ENCODE measurements at regions not wholly inside any gene's neighbourhood (a gene's known extent, or its start where the extent isn't known, plus 50 kb on each side); places are given as distances from the start of the nearest gene placed in this dataset.

DNA sequence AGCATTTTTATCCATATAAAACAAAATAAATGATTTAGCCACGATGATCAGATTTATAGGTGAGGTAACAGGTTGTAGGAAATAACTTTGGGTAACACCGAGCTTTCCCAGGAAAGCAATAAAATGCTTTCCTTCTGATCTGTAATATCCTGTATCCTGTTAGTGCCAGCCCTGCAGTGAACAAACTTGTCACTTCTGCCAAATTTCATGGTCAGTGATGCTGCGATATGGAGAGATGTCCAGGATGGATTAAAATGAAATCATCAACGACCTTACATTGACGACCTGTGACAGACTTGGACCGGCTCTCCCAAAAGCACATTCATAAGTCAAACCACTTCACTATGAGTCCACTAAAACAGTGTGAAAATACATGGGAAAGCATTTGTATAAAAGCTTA lies 608.0 kb upstream of the NRP1 start:
- Histone ChIP-seq H3K27ac (no peak overlapping the region), H3K4me1 (peaks cover 0 to 8% (median 4%) of the 10 kb centered on the region in 3 donors), H3K4me3 (no peak overlapping the region), H3K36me3 (no peaks in the 10 kb centered on the region), H3K27me3 (peaks cover 0 to 11% (median 0%) of the 10 kb centered on the region in 4 donors), H3K9me3 (no peaks in the 10 kb centered on the region)
- DNase-seq = no peak
- 80 to 84% methylated on average over 6 of the region's 6 CpGs for WGBS, 2 donors
- intact Hi-C loops (cut with DNase I) = no loop called here
- TF ChIP-seq CTCF (IDR thresholded peaks at IDR 0.05) = no peak
- TF ChIP-seq POLR2A (IDR thresholded peaks at IDR 0.05) = no peak

DNA sequence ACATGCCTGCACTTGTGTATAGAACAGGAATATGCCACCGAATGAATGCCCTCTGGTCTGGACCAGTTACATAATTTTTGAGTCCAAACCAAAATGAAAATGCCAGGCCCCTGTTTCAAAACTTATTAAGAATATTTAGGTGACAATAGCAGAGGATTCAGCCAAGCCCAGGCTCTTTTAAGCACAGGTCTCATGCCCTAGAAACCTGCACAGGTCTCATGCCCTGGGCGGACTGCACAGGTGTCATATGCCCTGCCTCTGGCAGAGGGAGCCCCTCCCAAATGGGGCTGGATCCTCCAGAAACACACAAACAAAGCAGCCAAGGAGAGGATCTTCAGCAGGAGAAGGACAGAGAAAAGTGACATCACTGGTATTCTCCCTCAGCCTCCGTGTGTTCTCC lies 605.4 kb upstream of the NRP1 start:
- no peak for TF ChIP-seq POLR2A (IDR thresholded peaks at IDR 0.05)
- peak in 2 of 6 experiments; percentile 6 to 18 for TF ChIP-seq CTCF (IDR thresholded peaks at IDR 0.05)
- intact Hi-C loops (cut with DNase I) = no loop called here

GRCh38 chr10:33939410-33939809 lies 604.9 kb upstream of the NRP1 start:
- no peak overlapping the region for H3K27ac ChIP-seq
- H3K4me3 ChIP-seq = no peak overlapping the region
- no peak for DNase-seq
- TF ChIP-seq POLR2A (IDR thresholded peaks at IDR 0.05) = no peak
- TF ChIP-seq CTCF (IDR thresholded peaks at IDR 0.05) = no peak
- H3K9me3 ChIP-seq = no peaks in the 10 kb centered on the region
- WGBS, 2 donors = 61 to 65% methylated on average over 4 of the region's 4 CpGs
- no peaks in the 10 kb centered on the region for H3K36me3 ChIP-seq
- intact Hi-C loops (cut with DNase I) = no loop called here
- H3K27me3 ChIP-seq = peaks cover 0 to 11% (median 0%) of the 10 kb centered on the region in 4 donors
- peaks cover 0 to 8% (median 4%) of the 10 kb centered on the region in 3 donors for H3K4me1 ChIP-seq

More for the DNA sequence above, 605.4 kb upstream of the NRP1 start:
- H3K36me3 ChIP-seq = no peaks in the 10 kb centered on the region
- H3K9me3 ChIP-seq = no peaks in the 10 kb centered on the region
- no peak for DNase-seq
- no peak overlapping the region for H3K4me3 ChIP-seq
- H3K4me1 ChIP-seq = peaks cover 0 to 8% (median 4%) of the 10 kb centered on the region in 3 donors
- WGBS, 2 donors = 37 to 56% methylated on average over 2 to 3 of the region's 3 CpGs
- peaks cover 0 to 11% (median 0%) of the 10 kb centered on the region in 4 donors for H3K27me3 ChIP-seq
- H3K27ac ChIP-seq = no peak overlapping the region

DNA sequence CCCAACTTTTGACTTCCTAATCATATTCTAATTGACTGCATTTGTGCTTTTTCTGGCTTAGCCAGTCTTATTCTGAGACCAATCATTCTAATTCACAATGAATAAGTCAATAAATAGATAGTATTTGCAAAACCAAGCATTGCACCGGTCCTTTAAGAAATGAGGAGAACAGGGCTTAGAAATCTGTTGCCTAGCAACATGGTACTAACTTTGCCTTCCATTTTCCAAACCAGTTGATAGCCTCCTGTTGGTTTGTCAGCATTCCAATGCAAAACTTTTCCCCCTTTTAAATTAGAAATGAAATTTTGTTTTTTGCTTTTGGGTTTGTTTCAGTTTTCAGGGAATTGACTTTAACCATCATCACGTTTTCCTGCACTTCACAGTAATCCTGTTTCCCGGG lies 603.5 kb upstream of the NRP1 start:
- Histone ChIP-seq H3K36me3 (no peaks in the 10 kb centered on the region), H3K4me3 (no peak overlapping the region), H3K27ac (no peak overlapping the region), H3K4me1 (peaks cover 0 to 8% (median 4%) of the 10 kb centered on the region in 3 donors), H3K9me3 (no peaks in the 10 kb centered on the region), H3K27me3 (peaks cover 0 to 3% (median 0%) of the 10 kb centered on the region in 4 donors)
- intact Hi-C loops (cut with DNase I) = no loop called here
- 78 to 80% methylated on average over 3 of the region's 3 CpGs for WGBS, 2 donors
- no peak for DNase-seq
- TF ChIP-seq POLR2A (IDR thresholded peaks at IDR 0.05) (no peak), CTCF (IDR thresholded peaks at IDR 0.05) (no peak)

DNA sequence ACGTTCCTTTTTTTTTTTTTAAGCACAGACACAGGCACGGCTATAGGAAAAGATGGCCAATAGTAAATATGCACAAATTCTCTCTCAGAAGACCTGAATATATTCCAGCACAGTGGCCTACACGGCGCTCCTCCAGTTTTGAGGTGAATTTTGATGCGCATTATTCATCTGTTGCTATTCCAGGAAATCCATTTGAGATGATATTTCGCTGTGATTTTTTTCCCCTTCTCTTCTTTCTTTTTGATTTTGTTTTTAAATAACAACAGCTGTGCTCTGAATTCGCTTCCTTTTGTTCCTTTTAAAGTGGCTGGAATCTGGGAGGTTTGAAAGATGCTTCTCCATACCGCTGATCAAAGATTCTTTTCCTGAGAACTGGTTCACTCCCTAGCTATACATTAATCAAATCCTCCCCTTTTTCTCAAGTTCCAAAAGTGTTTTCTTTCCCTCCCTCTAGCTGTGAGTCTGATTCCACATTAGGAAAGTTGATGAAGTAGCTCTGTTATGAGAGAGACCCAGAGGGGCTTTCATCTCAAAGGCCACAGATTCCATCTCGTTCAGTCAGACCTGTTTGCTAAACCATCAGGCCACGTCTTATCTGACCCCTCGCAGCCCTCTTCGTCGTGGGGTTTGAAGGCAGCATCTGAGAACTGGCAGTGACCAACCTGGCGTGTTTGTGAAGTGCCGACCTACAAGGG lies 602.7 kb upstream of the NRP1 start:
- Histone ChIP-seq H3K36me3 (no peaks in the 10 kb centered on the region), H3K4me3 (no peak overlapping the region), H3K4me1 (peaks cover 0 to 8% (median 4%) of the 10 kb centered on the region in 3 donors), H3K27ac (no peak overlapping the region), H3K27me3 (no peaks in the 10 kb centered on the region), H3K9me3 (no peaks in the 10 kb centered on the region)
- intact Hi-C loops (cut with DNase I) = no loop called here
- TF ChIP-seq POLR2A (IDR thresholded peaks at IDR 0.05) (no peak), CTCF (IDR thresholded peaks at IDR 0.05) (no peak)
- no peak for DNase-seq
- 73 to 76% methylated on average over 15 of the region's 15 CpGs for WGBS, 2 donors
